GM19468 (cell line): ENCODE measurements at regions not wholly inside any gene's neighbourhood (a gene's known extent, or its start where the extent isn't known, plus 50 kb on each side); places are given as distances from the start of the nearest gene placed in this dataset.
"Not testable (repeated sequence)": the region's sequence is repeated elsewhere in the genome, so short reads cannot be mapped to it uniquely, and the experiment has no call there.

Experiments
- ATAC-seq: cut with Tn5 transposase; IDR thresholded peaks from one replicate; pipeline ENCODE4 v1.9.1; 2021; ENCODE audit warnings: mild to moderate bottlenecking, moderate library complexity, moderate number of reproducible peaks; ENCODE audit not compliant: unreplicated experiment; ENCODE audit errors: extremely low read depth

- not testable (repeated sequence) for ATAC-seq
Measured at GRCh38 chr6:85908120-85908519, 265.4 kb upstream of the SYNCRIP start.

GRCh38 chr6:85892346-85892745 lies 249.7 kb upstream of the SYNCRIP start:
- ATAC-seq, result no peak

GRCh38 chr6:85887461-85887860 lies 244.8 kb upstream of the SYNCRIP start:
- no peak for ATAC-seq

- ATAC-seq, result no peak
Measured at GRCh38 chr6:85868685-85869084, 226.0 kb upstream of the SYNCRIP start.

- no peak for ATAC-seq
Measured at GRCh38 chr6:85867595-85867994, 224.9 kb upstream of the SYNCRIP start.

- ATAC-seq, result no peak
Measured at GRCh38 chr6:85866758-85867401, 224.2 kb upstream of the SYNCRIP start.

- no peak for ATAC-seq
Measured at GRCh38 chr6:85866370-85866730, 223.7 kb upstream of the SYNCRIP start.

GRCh38 chr6:85865420-85866369 lies 223.0 kb upstream of the SYNCRIP start:
- no peak for ATAC-seq

GRCh38 chr6:85864453-85865401 lies 222.0 kb upstream of the SYNCRIP start:
- ATAC-seq, result no peak

- ATAC-seq, result no peak
Measured at GRCh38 chr6:85856235-85856634, 213.5 kb upstream of the SYNCRIP start.

- ATAC-seq, result not testable (repeated sequence)
Measured at GRCh38 chr6:85838351-85839119, 195.8 kb upstream of the SYNCRIP start.

GRCh38 chr6:85828973-85829372 lies 186.3 kb upstream of the SYNCRIP start:
- ATAC-seq, result no peak

- no peak for ATAC-seq
Measured at GRCh38 chr6:85826997-85827396, 184.3 kb upstream of the SYNCRIP start.

- ATAC-seq, result no peak
Measured at GRCh38 chr6:85824329-85824728, 181.6 kb upstream of the SYNCRIP start.

- no peak for ATAC-seq
Measured at GRCh38 chr6:85810558-85810957, 167.9 kb upstream of the SYNCRIP start.

GRCh38 chr6:85803721-85804120 lies 161.0 kb upstream of the SYNCRIP start:
- ATAC-seq, result no peak

GRCh38 chr6:85802162-85802561 lies 159.5 kb upstream of the SYNCRIP start:
- ATAC-seq, result no peak

GRCh38 chr6:85798931-85799652 lies 156.4 kb upstream of the SYNCRIP start:
- no peak for ATAC-seq

- no peak for ATAC-seq
Measured at GRCh38 chr6:85797993-85798392, 155.3 kb upstream of the SYNCRIP start.
